Tibial nerve (tissue), 3 donors: ENCODE measurements at regions not wholly inside any gene's neighbourhood (a gene's known extent, or its start where the extent isn't known, plus 50 kb on each side); places are given as distances from the start of the nearest gene placed in this dataset.

Source experiments
- CTCF ChIP-seq, 5 experiments: fragments of 200-600 bp in 3 of 5; fragments of 450-650 bp in 2 of 5; sonication (generic) in 3 of 5; IDR thresholded peaks; one replicate each; pipeline ENCODE4 v1.5.1; 2016 to 2019; ENCODE audit warnings: antibody characterized with exemption in 5 of 5, mild to moderate bottlenecking in 3 of 5, moderate library complexity in 2 of 5
- POLR2A ChIP-seq, 2 donors: fragments of 450-650 bp; IDR thresholded peaks; one replicate each; pipeline ENCODE4 v1.6.1; 2017; ENCODE audit warnings: antibody characterized with exemption in 2 of 2, mild to moderate bottlenecking in 2 of 2, moderate library complexity in 2 of 2

GRCh38 chr16:59701963-59702930 lies 968.1 kb upstream of the GOT2 start:
- TF ChIP-seq CTCF (IDR thresholded peaks at IDR 0.05) (no peak), POLR2A (IDR thresholded peaks at IDR 0.05) (no peak)
